Erythroblast (primary cell): ENCODE measurements at regions not wholly inside any gene's neighbourhood (a gene's known extent, or its start where the extent isn't known, plus 50 kb on each side); places are given as distances from the start of the nearest gene placed in this dataset.

Source experiments
- DNase-seq, 2 experiments: peaks; one replicate each; lab custom pipeline; 2025; lab: John Stamatoyannopoulos, UW
- GATA1 ChIP-seq: IDR thresholded peaks from 2 replicates; pipeline ENCODE4 v1.6.1; 2011; ENCODE audit warnings: low read depth, mild to moderate bottlenecking, control low read depth, low read length, moderate library complexity
- POLR2A ChIP-seq: IDR thresholded peaks from 2 replicates; pipeline ENCODE4 v1.6.1; 2011; ENCODE audit warnings: mild to moderate bottlenecking, low read length

- TF ChIP-seq GATA1 (no peak), POLR2A (no peak)
- no peak for DNase-seq
Measured at GRCh38 chr19:28956421-28956820, 256.5 kb downstream of the UQCRFS1 start.

GRCh38 chr19:28949535-28949934 is 263.4 kb downstream of the UQCRFS1 start:
- TF ChIP-seq GATA1 (no peak), POLR2A (no peak)

GRCh38 chr19:28949027-28949426 is 263.9 kb downstream of the UQCRFS1 start:
- DNase-seq, result no peak
- TF ChIP-seq GATA1, result no peak
- TF ChIP-seq POLR2A, result no peak

More at GRCh38 chr19:28949535-28949934, 263.4 kb downstream of the UQCRFS1 start:
- DNase-seq, result no peak

- DNase-seq, result no peak
- TF ChIP-seq POLR2A (no peak), GATA1 (no peak)
Measured at GRCh38 chr19:28948566-28948965, 264.4 kb downstream of the UQCRFS1 start.

- TF ChIP-seq POLR2A (no peak), GATA1 (no peak)
- DNase-seq, result no peak
Measured at GRCh38 chr19:28948026-28948425, 264.9 kb downstream of the UQCRFS1 start.

GRCh38 chr19:28943651-28944050 is 269.3 kb downstream of the UQCRFS1 start:
- no peak for DNase-seq
- no peak for TF ChIP-seq POLR2A
- TF ChIP-seq GATA1, result no peak

- TF ChIP-seq POLR2A (no peak), GATA1 (no peak)
- DNase-seq, result no peak
Measured at GRCh38 chr19:28941833-28942232, 271.1 kb downstream of the UQCRFS1 start.

- no peak for DNase-seq
- TF ChIP-seq GATA1 (no peak), POLR2A (no peak)
Measured at GRCh38 chr19:28940751-28941500, 272.0 kb downstream of the UQCRFS1 start.

GRCh38 chr19:28939236-28939635 is 273.7 kb downstream of the UQCRFS1 start:
- DNase-seq, result no peak
- TF ChIP-seq GATA1 (no peak), POLR2A (no peak)

- TF ChIP-seq GATA1, result no peak
- no peak for TF ChIP-seq POLR2A
- no peak for DNase-seq
Measured at GRCh38 chr19:28936001-28936400, 276.9 kb downstream of the UQCRFS1 start.

- TF ChIP-seq POLR2A, result no peak
- TF ChIP-seq GATA1, result no peak
- no peak for DNase-seq
Measured at GRCh38 chr19:28934631-28935030, 278.3 kb downstream of the UQCRFS1 start.

- DNase-seq, result no peak
- TF ChIP-seq POLR2A (no peak), GATA1 (no peak)
Measured at GRCh38 chr19:28933039-28933438, 279.9 kb downstream of the UQCRFS1 start.

- no peak for TF ChIP-seq POLR2A
- TF ChIP-seq GATA1, result no peak
- DNase-seq, result no peak
Measured at GRCh38 chr19:28932446-28932845, 280.5 kb downstream of the UQCRFS1 start.

- no peak for TF ChIP-seq GATA1
- DNase-seq, result no peak
Measured at GRCh38 chr19:28929006-28929405, 283.9 kb downstream of the UQCRFS1 start.

- no peak for TF ChIP-seq POLR2A
- DNase-seq, result no peak
Measured at GRCh38 chr19:28927456-28927855, 285.5 kb downstream of the UQCRFS1 start.
